T-helper 1 cell (primary cell): ENCODE measurements at regions not wholly inside any gene's neighbourhood (a gene's known extent, or its start where the extent isn't known, plus 50 kb on each side); places are given as distances from the start of the nearest gene placed in this dataset.

Experiments
- DNase-seq, 5 donors: peaks; one replicate each; pipeline ENCODE4 v3.0.0-alpha.2; 2012 to 2020

DNA sequence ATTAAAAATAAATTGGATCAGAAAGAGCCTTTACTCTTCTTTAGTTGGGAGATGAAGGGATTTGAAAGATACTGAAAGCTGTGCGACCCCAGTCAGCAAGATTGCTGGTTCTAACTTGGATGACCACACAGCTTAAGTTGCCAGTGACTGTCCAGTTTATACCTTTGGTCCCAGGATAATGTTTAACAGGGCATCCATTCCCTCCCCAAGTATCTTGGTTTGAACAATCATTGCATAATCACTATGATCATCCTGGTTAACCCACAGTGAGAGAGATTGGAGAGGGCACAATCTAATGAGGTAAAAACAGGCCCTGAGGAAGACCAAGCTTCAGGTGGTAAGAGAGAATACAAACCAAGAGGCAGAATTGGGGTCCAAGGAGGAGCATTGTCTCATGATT is 798.3 kb downstream of the MAFB start:
- DNase-seq, result no peak

DNA sequence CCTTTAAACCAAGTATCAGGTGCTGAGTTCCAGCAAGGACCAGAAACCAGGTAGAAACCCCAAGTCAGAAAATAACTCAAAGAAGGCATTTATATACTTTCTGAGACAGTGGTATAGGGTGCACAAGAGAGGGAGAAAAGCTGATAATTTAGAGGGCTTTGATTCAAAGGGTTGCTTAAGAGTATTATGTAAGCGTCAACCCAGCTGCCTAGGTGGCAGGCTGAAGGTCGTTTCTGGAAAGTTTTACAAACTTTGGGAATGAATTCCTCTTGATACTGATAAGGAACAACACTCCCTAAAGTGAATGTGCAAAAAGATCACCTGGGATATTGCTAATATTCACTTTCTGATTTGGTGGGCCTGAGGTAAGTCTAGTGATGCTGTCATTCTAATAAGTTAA is 800.7 kb downstream of the MAFB start:
- no peak for DNase-seq

DNA sequence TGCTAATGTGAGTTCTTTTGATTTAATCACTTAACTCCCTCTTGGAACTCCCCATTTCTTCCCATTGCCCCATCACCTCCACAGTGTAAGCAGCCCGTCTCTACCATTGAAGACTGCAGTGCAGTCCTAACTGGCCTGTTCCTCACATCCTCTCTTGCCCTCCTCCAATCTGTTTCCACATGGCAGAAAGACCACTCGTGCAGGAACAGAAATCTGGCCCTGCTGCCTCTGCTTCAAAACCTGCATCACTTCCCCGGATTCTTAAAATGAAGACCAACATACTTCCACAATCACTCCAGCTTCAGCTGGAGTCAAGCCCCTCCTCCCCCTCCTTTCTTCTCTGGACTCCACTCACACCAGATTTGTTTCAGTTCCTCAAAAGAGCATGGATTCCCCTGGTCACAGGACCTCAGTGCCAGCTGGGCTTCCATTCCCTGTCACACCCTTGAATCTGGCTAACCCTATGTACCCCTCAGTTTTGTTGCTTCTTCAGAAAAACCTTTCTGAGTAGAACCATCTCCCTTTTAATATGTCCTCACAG is 802.3 kb downstream of the MAFB start:
- DNase-seq, result no peak

DNA sequence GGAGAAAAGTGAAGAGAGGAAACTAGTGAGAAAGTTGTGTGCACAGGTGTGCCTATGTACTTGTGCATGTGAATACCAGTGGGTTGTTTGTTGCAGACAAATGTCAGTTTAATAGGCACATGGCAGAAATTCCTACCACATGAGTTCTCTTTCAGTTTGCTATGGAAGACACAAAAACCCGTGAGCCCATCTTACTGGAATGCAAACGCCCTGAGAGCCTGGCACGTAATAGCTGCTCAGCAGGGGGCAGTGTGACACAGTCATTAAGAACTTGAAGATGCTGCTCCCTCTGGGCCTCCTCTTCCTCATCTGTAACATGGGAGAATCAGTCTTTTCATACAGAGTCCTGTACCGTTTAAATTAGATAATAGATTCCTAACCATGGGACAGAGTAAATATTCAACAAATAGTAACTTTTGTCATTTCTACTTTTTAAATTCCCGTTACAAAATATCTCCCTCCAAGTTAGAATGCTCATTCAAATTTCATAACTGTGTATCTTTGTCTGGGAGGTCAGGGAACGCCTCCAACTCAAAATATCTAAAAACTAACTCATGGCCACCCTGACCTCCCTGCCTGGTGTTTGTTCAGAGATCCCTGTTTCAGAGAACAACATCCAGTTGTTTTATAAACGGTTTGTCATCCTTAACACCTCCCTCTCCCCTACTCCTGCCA is 802.9 kb downstream of the MAFB start:
- DNase-seq, result peak in 1 of 5 donors; percentile 4

DNA sequence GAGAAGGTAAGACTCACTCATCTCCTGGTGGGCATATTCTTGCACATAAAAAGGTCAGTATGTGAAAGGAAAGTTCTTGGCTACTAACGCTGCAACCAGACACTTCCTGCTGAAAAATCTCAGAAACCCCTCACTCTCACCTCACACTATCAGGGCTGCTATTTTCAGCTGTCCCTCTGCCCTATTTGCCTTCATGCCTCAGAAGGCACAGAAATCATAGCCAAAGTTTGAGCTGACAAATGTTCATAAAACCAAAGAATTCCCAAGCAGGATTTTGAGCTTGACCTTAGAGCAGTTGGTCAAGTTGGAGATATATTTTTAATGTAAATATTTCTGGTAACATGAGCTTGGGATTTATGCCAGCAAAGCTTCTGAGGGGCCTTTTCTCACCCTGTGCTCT is 806.2 kb downstream of the MAFB start:
- DNase-seq, result no peak

DNA sequence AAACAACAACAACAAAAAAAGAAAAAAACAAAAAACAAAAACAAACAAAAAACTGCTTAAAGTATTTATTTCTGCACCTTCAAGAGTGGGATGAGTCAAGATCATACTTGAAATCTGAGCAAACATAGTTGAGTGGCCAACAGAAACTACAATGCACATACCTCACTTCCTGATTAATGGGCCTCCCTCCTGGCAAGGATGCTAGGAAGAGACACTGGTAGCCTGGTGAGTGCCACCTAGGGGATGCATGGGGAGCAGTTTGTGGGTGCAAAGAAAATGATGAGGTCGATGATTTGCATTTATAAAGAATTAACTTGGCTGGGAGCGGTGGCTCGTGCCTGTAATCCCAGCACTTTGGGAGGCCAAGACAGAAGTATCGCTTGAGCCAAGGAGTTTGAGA is 808.1 kb downstream of the MAFB start:
- DNase-seq, result no peak

DNA sequence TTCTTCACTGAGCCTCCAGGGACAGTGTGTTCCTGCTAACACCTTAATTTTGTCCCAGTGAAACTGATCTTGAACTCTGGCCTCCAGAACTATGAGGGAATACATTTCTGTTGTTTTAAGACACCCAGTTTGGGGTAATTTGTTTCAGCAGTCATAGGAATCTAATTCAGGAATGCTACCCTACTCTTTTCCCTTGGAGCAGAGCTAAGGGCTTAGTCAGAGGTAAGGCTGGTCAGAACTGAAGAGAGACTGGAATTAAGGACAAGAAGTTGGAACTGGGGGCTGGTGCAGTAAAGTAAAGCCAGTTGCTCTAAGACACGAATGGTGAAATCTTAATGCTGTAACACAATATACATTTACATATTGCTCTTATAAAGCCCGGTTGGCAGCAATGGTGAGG is 809.7 kb downstream of the MAFB start:
- DNase-seq, result no peak

DNA sequence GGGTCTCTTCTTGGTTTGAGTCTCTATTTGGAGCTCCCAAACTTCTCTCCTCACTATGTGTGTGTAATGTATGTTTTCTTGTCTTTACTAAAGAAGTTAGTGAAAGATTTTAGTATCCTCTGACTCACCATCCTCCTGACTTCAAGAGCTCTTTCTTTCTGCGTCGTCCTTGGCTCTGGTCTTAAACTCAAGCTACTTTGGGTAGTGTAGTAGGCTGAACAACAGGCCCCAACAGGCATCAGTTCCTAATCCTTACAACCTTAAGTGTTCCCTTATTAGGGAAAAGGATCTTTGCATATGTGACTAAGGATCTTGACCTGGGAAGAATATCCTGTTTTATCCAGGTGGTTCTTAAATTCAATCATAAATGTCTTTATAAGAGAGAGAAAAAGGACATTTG is 810.2 kb downstream of the MAFB start:
- DNase-seq, result no peak

DNA sequence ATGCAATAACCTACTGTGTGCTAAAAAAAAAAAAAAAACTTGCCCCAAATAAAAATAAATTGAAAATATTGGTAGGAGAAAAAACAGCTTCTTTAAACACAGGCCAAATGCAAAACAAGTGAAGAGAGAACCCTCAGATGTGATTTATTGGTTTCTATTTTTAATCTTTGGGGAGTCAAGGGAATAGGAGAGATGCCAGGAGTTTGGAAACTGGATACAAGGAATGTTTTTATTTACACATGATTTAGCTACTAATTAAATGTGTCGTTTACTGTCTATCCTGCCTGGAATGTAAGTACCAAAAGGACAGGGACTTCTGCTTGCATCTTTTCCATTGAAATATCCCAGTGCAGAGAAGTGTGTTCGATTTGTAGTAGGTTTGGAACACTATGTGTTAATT is 810.7 kb downstream of the MAFB start:
- DNase-seq, result no peak

DNA sequence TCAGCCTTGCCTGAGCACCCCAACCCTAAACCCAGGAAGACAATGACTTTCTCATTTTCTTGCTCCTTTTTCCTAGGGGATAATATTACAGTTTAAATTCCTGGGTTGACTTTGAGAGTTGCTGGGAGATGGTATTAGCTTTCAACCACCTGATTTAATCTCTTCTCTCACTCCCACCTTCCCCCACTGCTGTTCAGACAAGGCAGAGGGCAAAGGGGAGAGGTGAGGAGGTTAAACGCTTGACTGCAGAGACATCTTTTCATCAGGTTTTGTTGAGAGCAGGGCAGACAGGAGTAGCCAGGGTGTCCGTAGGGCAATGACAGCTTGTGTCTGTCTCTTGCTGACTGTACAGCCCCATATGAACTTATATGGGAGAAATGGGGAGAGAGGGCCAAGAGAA is 811.2 kb downstream of the MAFB start:
- no peak for DNase-seq

DNA sequence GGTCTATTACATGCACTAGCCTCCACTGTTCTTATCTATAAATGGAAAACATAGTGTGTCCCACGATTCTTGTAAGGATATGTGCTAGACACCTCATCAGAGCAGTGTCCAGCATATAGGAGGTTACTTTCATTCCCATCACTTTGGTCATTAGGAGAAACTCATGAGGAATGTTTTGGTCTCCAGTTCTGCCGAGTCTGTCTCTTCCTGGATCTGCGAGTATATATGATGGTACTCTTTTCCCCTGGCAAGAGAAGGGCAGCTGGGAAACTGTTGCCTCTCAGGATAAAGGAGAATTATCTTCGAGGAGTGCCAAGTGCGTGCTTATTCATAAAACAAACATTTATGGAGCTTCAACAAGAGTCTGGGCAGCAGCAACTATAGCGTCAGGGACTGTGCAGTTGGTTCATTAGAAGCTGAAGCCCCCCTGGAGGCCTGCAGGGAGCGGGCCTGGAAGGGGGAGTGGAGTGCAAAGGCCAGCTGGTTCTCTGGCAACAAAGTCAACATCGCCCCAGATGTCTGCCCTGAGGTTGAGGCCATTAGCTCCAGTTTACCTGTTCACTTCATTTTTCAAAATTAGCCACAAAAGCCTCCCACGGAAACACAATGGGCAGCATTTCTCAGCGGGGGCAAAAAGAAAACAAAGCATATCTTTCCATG is 811.9 kb downstream of the MAFB start:
- no peak for DNase-seq

DNA sequence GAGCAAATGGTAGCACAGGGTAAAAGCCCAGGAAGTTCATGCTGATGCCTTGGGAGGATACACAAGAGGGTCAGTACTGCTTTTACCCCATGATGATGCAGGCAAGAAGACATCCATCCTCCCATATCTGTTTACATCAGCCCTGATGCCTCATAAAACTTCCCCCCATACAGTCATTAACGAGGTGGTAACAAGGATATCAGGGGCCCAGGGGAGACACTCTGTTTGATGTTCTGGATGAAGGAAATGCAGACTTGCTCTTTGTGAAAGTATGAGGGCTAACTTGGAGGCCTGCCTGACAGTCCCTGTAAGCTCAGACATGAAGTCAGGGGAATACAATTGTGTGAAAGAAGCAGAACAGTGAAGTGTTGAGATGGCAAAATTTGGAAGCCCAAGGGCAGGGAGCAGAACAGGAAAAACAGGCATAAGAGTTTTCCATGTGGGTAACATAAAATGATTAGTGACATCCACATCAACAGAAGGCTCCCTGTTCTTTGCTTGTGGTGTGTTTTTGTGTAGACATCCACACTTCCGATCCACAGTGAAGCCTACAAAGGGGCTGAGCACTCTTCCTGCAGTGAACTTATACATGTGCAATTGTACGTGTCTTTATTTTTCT is 813.4 kb downstream of the MAFB start:
- no peak for DNase-seq

DNA sequence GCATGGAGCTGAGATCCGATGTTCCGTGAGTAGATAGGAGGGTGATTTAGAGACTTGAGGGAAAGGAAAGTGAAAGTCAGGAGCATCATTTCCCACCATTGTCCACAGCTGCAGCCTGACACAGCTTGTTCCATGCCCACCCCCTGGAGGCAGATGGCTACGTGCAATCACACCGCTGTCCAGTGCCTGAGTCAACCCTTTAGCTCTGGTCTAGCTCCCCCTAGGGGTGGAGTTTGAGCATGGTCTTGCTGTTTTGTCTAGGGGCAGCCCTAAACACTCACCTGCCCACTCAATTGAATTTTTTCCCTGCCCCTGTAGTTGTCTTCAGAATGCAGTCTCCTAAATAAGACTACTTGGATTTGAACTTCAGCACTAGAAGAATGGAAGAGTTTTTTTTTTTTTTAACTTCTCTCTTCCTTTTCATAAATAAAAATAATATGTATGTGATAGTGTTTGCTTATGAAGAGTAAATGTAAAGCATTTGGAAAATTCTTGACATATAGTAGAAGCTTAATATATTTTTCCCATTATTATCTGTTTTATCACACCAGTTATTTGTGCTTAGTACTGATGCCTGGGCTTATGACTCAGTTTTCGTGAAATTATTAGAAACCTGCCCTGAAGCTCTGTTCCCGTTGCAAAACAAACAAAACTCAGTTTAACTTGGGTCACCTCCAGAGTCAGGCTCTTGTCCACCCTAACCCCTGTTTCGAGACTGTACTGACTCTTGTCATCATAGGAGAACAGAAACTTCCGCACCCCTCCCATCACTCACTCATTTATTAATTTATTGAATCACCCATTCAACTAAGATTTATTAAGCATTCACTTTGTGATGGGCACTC is 814.8 kb downstream of the MAFB start:
- DNase-seq, result peak in 1 of 5 donors; percentile 27

DNA sequence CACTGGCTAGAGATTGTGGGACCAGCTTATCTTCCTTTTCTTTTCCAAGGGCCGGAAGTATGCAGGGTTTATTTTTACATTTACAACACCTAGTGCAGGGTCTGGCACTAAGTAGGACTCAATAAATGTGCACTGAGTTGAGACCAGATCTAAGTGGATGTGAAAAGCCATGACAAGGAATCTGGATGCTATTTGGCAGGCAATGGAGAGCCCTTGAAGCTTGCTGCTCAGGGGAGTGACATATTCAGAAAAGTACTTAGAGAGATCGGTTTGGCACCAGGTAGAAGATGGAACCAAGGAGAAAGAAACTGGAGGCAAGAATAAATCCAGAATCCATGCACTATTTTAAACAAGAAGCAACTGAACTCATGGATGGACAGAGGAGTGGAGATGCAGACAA is 815.8 kb downstream of the MAFB start:
- no peak for DNase-seq

DNA sequence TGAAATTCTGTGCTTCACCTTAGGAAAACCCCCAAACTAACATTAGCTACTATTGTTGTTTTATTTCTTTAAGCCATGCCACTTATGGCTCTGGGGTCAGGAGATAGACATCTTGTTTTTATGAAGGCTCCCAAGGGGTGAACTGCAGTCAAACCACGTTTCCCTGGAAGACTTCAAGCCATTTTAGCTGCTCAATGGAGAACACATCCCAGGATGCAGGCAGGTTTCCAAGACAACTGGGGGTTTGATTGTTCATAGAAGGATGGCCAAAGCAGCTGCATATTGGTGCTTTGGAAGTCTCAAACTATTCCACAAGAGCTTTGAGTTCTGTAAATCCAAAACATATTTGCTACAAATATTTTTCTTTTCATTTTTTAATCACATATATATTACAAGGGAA is 818.0 kb downstream of the MAFB start:
- no peak for DNase-seq

DNA sequence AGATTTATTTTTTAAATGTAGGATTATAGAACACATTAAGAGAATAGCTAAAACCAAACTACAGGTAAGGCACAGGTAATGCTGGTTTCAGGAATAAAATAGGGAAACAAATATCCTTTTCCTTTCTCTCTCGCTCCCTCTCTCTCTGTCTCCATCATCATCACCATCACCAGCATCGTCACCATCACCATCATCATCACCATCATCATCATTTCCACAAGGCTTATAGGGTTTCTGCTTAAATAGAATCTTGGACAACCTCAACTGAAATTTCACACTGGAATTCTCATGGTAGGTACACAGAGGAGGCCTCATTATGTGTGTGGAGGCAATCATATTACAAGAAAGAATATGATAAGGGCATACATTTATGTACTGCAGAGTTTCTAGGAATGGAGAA is 823.6 kb downstream of the MAFB start:
- no peak for DNase-seq

DNA sequence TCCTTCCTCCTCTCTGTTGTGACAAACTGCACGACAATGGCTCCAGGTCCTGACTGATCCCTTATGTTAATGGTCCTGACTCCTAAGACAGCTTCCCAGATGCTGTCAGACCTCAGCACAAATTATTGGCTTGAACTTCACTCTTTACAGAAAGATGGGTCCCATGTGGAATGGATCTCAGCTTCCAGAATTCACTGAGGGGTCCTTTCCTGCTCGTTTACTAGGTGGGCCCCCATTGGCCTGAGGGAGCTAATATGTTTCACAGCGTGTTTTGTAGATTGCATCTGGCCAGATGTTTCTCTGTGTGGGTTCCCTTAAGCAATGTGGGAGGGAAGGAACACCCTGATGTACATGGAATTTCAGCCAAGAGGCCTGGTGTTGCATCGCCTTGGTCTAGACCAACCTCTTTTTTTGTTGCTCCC is 826.6 kb downstream of the MAFB start:
- DNase-seq, result no peak

DNA sequence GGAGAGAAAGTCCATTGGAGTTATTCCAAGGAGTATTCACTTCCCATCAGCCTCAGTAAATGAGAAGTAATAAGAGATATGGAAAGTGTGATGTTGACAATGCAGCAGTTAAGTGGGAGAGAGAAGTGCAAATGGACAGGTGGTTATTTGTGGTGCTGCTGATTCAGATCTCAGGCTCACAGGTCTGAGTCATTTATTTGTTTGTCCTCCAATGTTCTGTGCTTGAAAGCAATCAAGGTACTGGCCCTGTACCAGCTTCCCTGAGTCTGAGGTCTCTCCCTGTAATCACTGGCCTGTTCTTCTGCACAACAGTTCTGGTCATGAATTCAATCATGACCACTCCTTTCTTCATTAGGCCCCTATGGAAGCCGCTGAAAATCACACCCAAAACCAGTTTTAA is 827.7 kb downstream of the MAFB start:
- DNase-seq, result no peak

DNA sequence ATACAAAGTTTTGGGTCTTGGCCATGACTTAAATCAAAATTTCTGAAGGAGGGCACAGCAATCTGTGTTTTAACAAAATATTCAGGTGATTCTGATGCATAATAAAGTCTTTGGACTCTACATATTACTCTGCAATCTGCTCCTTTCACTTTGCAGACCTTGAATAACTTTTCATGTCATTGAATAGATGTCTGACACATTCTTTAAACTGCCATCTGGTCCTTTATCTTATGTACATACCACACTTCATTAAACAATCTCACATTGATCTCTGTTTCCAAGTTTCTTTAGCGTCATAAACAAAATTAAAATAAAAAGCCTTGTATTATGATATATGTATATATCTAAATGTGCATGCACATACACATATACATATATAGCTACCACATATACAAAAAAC is 831.2 kb downstream of the MAFB start:
- no peak for DNase-seq

DNA sequence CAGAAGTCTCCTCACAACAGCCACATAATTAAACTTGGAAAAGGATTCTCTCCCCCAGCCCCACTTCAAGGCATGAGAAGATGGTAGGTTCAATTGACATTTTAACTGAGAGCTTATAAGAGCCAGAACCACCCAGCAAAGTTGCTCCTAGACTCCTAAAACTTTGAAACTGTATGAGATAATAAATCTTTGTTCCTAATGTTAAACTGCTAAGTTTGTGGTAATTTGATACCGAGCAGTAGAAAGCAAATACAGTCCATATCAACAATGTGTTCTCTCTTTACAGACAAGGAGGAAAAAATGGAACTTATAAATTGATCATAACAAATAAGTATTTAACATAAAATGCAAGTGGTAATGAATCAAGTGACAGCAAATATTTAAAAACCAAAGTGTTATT is 831.8 kb downstream of the MAFB start:
- no peak for DNase-seq

DNA sequence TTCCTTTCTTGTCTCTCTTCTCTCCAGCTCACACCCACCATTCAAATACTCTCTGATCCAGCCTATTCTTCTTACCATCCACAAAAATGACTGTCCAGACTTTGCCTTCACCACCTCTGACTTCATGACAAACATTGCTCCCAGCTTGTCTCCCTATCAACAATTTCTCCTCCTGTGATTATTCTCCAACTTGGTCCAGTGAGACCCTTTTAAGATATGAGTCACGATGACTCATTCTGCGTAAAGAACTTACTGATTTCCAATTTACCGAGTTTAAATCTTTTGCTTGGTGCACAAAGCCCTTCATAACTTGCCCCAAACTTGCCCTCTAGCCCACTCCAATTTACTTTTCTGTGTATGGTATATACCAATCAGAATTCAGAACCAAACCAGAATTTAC is 833.2 kb downstream of the MAFB start:
- no peak for DNase-seq

DNA sequence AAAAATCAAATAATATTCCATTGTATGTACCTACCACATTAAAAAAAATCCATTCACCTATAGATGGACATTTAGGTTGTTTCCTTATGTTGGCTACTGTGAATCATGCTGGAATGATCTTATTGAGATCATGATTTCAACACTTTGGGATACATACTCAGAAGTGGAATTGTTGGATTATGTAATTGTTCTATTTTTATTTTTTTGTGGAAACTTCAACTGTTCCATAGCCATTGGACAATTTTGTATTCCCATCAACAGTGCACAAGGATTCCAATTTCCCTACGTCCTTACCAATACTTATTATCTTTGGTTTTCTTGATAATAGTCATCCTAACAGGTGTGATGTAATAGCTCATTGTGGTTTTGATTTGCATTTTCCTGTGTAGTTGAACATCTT is 834.0 kb downstream of the MAFB start:
- DNase-seq, result no peak

DNA sequence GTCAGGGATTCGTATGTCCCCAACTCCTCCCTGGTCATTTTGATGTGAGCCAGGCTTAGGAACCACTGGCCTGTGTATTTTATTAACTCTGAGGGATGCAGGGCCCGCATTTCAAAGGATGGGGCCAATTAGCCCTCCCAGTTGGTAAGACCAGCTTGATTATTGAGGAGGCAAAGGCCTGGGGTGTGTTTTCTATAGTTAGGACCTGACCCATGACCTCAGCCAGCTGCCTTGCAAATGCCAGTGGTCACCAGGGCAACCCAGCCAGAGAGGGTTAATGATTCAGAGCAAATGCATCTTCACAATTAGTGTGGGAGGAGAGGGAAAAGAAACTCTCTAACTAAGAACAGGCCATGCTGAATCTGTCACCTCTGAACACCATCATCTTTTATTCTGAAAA is 835.4 kb downstream of the MAFB start:
- DNase-seq, result no peak
